ENCODE measurements at regions not wholly inside any gene's neighbourhood (a gene's known extent, or its start where the extent isn't known, plus 50 kb on each side); places are given as distances from the start of the nearest gene placed in this dataset.

- H2AFZ ChIP-seq (ENCODE audit: low read length) = no peak overlapping the region
- no peaks in the 10 kb centered on the region for H3K4me1 ChIP-seq (ENCODE audit: control insufficient read depth, extremely low read depth, insufficient read depth, low read length)
- no peaks in the 10 kb centered on the region for H3K36me3 ChIP-seq (ENCODE audit: control insufficient read depth, insufficient read depth, low read length)
- peak in 1 of 2 donors; percentile 24 for DNase-seq (ENCODE audit: low read depth in 2 of 2)
- no peaks in the 10 kb centered on the region for H4K20me1 ChIP-seq (ENCODE audit: control insufficient read depth, extremely low read depth, insufficient read depth, low read length)
- no peaks in the 10 kb centered on the region for H3K27me3 ChIP-seq (ENCODE audit: control insufficient read depth, insufficient read depth, low read length)
- H3K4me2 ChIP-seq (ENCODE audit: extremely low read depth, insufficient read depth, low read length) = no peak overlapping the region
- TF ChIP-seq, protein P1, sequence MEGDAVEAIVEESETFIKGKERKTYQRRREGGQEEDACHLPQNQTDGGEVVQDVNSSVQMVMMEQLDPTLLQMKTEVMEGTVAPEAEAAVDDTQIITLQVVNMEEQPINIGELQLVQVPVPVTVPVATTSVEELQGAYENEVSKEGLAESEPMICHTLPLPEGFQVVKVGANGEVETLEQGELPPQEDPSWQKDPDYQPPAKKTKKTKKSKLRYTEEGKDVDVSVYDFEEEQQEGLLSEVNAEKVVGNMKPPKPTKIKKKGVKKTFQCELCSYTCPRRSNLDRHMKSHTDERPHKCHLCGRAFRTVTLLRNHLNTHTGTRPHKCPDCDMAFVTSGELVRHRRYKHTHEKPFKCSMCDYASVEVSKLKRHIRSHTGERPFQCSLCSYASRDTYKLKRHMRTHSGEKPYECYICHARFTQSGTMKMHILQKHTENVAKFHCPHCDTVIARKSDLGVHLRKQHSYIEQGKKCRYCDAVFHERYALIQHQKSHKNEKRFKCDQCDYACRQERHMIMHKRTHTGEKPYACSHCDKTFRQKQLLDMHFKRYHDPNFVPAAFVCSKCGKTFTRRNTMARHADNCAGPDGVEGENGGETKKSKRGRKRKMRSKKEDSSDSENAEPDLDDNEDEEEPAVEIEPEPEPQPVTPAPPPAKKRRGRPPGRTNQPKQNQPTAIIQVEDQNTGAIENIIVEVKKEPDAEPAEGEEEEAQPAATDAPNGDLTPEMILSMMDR (conservative IDR thresholded peaks at IDR 0.05 in 1 of 2, IDR thresholded peaks at IDR 0.05 in 1 of 2; ENCODE audit: low read depth in 1 of 2, low read length in 2 of 2) = no peak
- no peak for TF ChIP-seq EZH2 (IDR thresholded peaks at IDR 0.05; ENCODE audit: low read length, missing control alignments)
- H3K4me3 ChIP-seq (replicated peaks in 1 of 4; ENCODE audit: control extremely low read depth in 1 of 4, insufficient read depth in 1 of 4, low read depth in 3 of 4, low read length in 4 of 4) = no peak overlapping the region
- no peak overlapping the region for H3K27ac ChIP-seq (ENCODE audit: insufficient read depth, low read length)
- no peak overlapping the region for H3K9ac ChIP-seq (ENCODE audit: insufficient read depth, low read length)
- H3K9me3 ChIP-seq (ENCODE audit: control insufficient read depth, insufficient read depth, low read depth, low read length) = no peaks in the 10 kb centered on the region
- H3K79me2 ChIP-seq (ENCODE audit: control insufficient read depth, insufficient read depth, low read length) = no peaks in the 10 kb centered on the region
Measured at GRCh38 chr15:97072545-97072944, 742.0 kb downstream of the NR2F2 start.

DNA sequence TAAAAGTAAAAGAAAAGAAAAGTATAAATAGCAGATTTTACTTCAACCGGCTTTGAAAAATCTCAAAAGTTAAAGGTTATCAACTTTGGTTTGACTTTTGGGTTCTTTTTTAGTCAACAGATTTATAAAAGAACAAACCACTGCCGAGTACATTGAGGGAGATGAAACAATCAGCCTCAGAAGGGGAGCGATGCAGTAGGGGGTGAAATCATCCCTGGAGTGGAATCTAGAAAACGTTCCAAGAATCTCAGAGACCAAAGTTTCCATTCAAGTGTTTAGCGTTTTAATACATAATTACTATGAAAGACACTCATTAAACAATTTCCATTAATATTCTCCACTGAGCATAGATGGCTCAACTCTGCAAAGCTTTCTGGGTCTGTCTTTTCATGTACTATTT lies 745.5 kb downstream of the NR2F2 start:
- TF ChIP-seq, protein P1 (conservative IDR thresholded peaks at IDR 0.05 in 1 of 2, IDR thresholded peaks at IDR 0.05 in 1 of 2; ENCODE audit: low read depth in 1 of 2, low read length in 2 of 2) = no peak
- no peak for TF ChIP-seq EZH2 (IDR thresholded peaks at IDR 0.05; ENCODE audit: low read length, missing control alignments)
- no peak for DNase-seq (ENCODE audit: low read depth in 2 of 2)
- no peak overlapping the region for H3K9ac ChIP-seq (ENCODE audit: insufficient read depth, low read length)

DNA sequence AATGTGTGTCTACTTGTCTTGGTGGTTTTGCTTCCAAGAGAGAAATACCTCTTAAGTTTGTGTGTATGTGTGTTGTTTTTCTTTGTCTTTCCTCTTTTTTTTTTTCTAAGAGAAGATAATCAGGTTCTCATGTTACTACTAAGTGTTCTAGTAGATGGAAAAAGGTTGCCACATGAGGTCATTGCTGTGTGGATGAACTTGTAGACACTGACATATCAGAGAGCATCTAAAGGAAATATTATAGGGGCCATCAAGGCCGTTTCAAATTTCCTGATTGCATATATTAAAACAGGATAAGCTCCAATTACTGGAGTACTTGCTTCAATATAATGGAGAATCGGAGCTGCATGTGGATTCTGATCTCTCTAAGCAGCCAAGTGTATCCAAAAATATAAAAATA lies 747.5 kb downstream of the NR2F2 start:
- no peak for DNase-seq (ENCODE audit: low read depth in 2 of 2)
- H3K9me3 ChIP-seq (ENCODE audit: control insufficient read depth, insufficient read depth, low read depth, low read length) = no peaks in the 10 kb centered on the region
- TF ChIP-seq, protein P1 (conservative IDR thresholded peaks at IDR 0.05 in 1 of 2, IDR thresholded peaks at IDR 0.05 in 1 of 2; ENCODE audit: low read depth in 1 of 2, low read length in 2 of 2) = no peak
- TF ChIP-seq EZH2 (IDR thresholded peaks at IDR 0.05; ENCODE audit: low read length, missing control alignments) = no peak

More for the DNA sequence above, 745.5 kb downstream of the NR2F2 start:
- no peaks in the 10 kb centered on the region for H3K9me3 ChIP-seq (ENCODE audit: control insufficient read depth, insufficient read depth, low read depth, low read length)
- H3K4me1 ChIP-seq (ENCODE audit: control insufficient read depth, extremely low read depth, insufficient read depth, low read length) = no peaks in the 10 kb centered on the region
- H4K20me1 ChIP-seq (ENCODE audit: control insufficient read depth, extremely low read depth, insufficient read depth, low read length) = no peaks in the 10 kb centered on the region
- H3K27ac ChIP-seq (ENCODE audit: insufficient read depth, low read length) = no peak overlapping the region
- H3K4me2 ChIP-seq (ENCODE audit: extremely low read depth, insufficient read depth, low read length) = no peak overlapping the region
- no peaks in the 10 kb centered on the region for H3K79me2 ChIP-seq (ENCODE audit: control insufficient read depth, insufficient read depth, low read length)
- H3K36me3 ChIP-seq (ENCODE audit: control insufficient read depth, insufficient read depth, low read length) = no peaks in the 10 kb centered on the region
- no peak overlapping the region for H3K4me3 ChIP-seq (replicated peaks in 1 of 4; ENCODE audit: control extremely low read depth in 1 of 4, insufficient read depth in 1 of 4, low read depth in 3 of 4, low read length in 4 of 4)
- no peaks in the 10 kb centered on the region for H3K27me3 ChIP-seq (ENCODE audit: control insufficient read depth, insufficient read depth, low read length)
- no peak overlapping the region for H2AFZ ChIP-seq (ENCODE audit: low read length)

More for the DNA sequence above, 747.5 kb downstream of the NR2F2 start:
- Histone ChIP-seq H2AFZ (ENCODE audit: low read length) (no peak overlapping the region), H3K9ac (ENCODE audit: insufficient read depth, low read length) (no peak overlapping the region), H3K4me2 (ENCODE audit: extremely low read depth, insufficient read depth, low read length) (no peak overlapping the region), H3K79me2 (ENCODE audit: control insufficient read depth, insufficient read depth, low read length) (no peaks in the 10 kb centered on the region), H3K4me1 (ENCODE audit: control insufficient read depth, extremely low read depth, insufficient read depth, low read length) (no peaks in the 10 kb centered on the region), H3K27ac (ENCODE audit: insufficient read depth, low read length) (no peak overlapping the region), H3K36me3 (ENCODE audit: control insufficient read depth, insufficient read depth, low read length) (no peaks in the 10 kb centered on the region), H3K4me3 (replicated peaks in 1 of 4; ENCODE audit: control extremely low read depth in 1 of 4, insufficient read depth in 1 of 4, low read depth in 3 of 4, low read length in 4 of 4) (no peak overlapping the region), H4K20me1 (ENCODE audit: control insufficient read depth, extremely low read depth, insufficient read depth, low read length) (no peaks in the 10 kb centered on the region), H3K27me3 (ENCODE audit: control insufficient read depth, insufficient read depth, low read length) (no peaks in the 10 kb centered on the region)

All from fibroblast of lung (primary cell).